ENCODE measurements at regions not wholly inside any gene's neighbourhood (a gene's known extent, or its start where the extent isn't known, plus 50 kb on each side); places are given as distances from the start of the nearest gene placed in this dataset.

DNA sequence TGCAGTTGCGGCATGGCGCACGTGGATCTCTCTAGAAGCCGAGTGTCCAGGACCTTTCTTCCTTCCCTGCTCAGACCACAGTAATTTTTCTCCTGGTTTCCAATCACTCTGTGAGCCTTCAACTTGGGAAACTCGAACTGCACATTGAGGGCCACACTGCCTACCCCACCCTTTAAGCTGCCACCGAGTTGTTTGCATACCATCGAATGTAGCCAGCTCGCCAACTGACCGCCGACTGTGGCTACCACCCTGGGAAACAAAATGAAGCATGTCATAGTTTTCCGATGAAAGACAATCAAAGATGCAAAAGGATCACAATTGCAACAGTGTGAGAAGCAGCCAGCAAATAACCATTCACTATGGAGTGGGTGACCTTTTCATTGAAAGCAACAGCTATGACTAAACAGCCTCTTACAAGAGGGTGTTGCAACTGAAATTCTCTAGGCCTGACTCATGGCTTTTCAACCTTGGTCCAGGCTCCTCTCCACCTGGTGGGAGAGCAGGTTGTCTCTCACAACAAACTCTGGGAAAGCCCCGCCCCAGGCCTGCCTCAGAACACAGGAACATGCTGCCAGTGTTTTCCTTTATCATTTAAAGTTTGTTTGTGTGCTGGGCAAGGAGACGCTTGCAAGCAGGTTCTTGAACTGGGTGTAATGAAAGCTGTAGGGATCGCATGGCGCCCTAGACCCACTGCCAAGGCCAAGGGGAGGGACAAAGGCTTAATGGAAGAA, 141.7 kb upstream of the SERP2 start (continued):
- no peak for TF ChIP-seq EZH2 (IDR thresholded peaks at IDR 0.05; ENCODE audit: low read depth, low read length, severe bottlenecking)
- no peak for TF ChIP-seq FOSL1 (IDR thresholded peaks at IDR 0.05; ENCODE audit: insufficient read depth, low read depth, low read length)
- TF ChIP-seq TEAD4 (IDR thresholded peaks at IDR 0.05; ENCODE audit: low read depth, low read length) = no peak
- TF ChIP-seq POU5F1 (IDR thresholded peaks at IDR 0.05; ENCODE audit: low read depth, low read length) = no peak
- TF ChIP-seq TAF1 (IDR thresholded peaks at IDR 0.05; ENCODE audit: low read depth, low read length) = 0 out of 2 replicates have a peak, but pooled peaks have one; percentile 12
- no peak for TF ChIP-seq KDM4A (IDR thresholded peaks at IDR 0.05; ENCODE audit: low read depth, low read length, severe bottlenecking)
- TF ChIP-seq SAP30 (IDR thresholded peaks at IDR 0.05; ENCODE audit: insufficient read depth, insufficient replicate concordance, low read length) = no peak
- TF ChIP-seq SRF (IDR thresholded peaks at IDR 0.05; ENCODE audit: low read depth, low read length) = no peak
- peak in 1 of 2 experiments; percentile 18; a peak in 1 of 4 replicates for TF ChIP-seq RAD21 (IDR thresholded peaks at IDR 0.05 in 1 of 2, conservative IDR thresholded peaks at IDR 0.05 in 1 of 2; ENCODE audit: low read depth in 2 of 2, low read length in 2 of 2)
- TF ChIP-seq SP2 (IDR thresholded peaks at IDR 0.05; ENCODE audit: low read length) = no peak
- TF ChIP-seq CREB1 (IDR thresholded peaks at IDR 0.05) = no peak
- no peak for TF ChIP-seq SP4 (IDR thresholded peaks at IDR 0.05; ENCODE audit: low read length)
